ENCODE measurements at regions not wholly inside any gene's neighbourhood (a gene's known extent, or its start where the extent isn't known, plus 50 kb on each side); places are given as distances from the start of the nearest gene placed in this dataset.

DNA sequence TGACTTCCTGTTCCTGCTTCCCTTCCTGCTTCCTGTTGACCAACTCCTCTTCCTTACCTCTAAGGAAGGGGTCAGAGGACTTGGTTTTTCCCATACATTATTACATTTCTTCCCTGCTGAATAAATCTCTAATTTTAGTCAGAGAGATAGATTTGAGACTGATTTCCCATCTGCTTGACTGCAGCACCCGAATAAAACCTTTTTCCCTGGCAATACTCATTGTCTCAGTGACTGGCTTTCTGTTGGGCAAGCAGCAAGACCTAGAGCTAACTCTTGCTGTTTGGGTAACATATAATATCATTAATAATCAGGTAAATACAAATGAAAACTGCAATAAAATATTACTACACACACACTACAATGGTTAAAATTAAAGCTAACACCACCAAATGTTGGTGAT lies 132.2 kb downstream of the FSCB start:
- no peak overlapping the region for H3K4me3 Mint-ChIP-seq
- no peak overlapping the region for H3K27ac Mint-ChIP-seq

DNA sequence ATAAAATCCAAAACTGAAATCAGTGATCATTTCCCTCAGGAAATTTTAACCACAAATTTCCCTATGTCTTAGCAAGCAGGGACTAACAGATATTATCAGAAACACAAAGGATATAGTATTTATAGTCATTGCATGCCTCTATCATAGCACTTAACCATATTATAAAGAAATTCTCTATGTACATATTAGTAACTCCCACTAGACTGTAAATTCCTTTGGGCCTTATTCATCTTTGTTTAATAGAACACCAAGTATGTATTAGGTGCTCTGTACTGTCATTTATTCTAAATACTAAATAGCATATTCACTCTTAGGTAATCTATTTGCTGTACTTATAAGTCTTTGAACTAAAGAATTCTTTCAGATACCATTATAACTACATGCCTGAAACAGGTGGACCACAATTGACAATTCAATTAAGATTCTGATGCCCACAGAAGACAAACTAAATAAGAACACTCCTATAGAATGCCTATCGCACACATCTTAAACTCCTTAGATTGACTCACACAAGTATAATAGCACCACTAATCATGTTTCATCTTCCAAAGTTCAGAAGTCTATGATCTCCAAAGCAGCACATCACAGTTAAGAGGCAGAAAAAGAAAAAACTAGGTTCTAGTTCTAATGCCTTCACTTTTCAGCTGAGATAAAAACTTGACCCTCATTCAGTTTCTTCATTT lies 134.1 kb downstream of the FSCB start:
- no peaks in the 10 kb centered on the region for H3K4me1 Mint-ChIP-seq (ENCODE audit: low read depth)
- H3K27ac Mint-ChIP-seq = no peak overlapping the region
- H3K36me3 Mint-ChIP-seq (ENCODE audit: low read depth) = no peaks in the 10 kb centered on the region
- no peak overlapping the region for H3K4me3 Mint-ChIP-seq
- intact Hi-C loops (cut with micrococcal nuclease) = no loop called here
- no peaks in the 10 kb centered on the region for H3K27me3 Mint-ChIP-seq
- H3K9me3 Mint-ChIP-seq = peaks cover 40% of the 10 kb centered on the region

More for the DNA sequence above, 132.2 kb downstream of the FSCB start:
- no peaks in the 10 kb centered on the region for H3K27me3 Mint-ChIP-seq
- no peaks in the 10 kb centered on the region for H3K36me3 Mint-ChIP-seq (ENCODE audit: low read depth)
- H3K9me3 Mint-ChIP-seq = peaks cover 48% of the 10 kb centered on the region
- intact Hi-C loops (cut with micrococcal nuclease) = no loop called here
- no peaks in the 10 kb centered on the region for H3K4me1 Mint-ChIP-seq (ENCODE audit: low read depth)

DNA sequence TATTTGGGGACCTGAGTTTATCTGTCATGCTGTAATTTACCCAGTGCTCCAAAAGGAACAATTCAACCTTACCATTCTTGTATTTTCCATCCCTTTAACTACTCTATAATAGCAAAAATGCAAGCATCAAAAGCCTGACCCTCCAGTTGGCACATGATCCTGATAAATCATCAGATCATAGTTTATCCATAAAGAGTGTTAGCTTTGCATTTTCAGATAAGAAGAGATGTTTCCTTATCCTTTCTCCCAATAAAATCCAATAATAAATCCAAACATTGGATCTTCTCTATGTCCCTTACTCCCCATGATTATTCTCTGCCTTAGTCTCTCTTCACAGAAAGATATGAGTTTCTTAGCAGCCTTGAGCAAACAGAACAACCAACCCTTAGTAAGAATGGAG lies 134.9 kb downstream of the FSCB start:
- Mint-ChIP-seq H3K27ac (no peak overlapping the region), H3K4me3 (no peak overlapping the region), H3K36me3 (ENCODE audit: low read depth) (no peaks in the 10 kb centered on the region), H3K9me3 (peaks cover 32% of the 10 kb centered on the region), H3K4me1 (ENCODE audit: low read depth) (no peaks in the 10 kb centered on the region), H3K27me3 (no peaks in the 10 kb centered on the region)
- intact Hi-C loops (cut with micrococcal nuclease) = no loop called here

DNA sequence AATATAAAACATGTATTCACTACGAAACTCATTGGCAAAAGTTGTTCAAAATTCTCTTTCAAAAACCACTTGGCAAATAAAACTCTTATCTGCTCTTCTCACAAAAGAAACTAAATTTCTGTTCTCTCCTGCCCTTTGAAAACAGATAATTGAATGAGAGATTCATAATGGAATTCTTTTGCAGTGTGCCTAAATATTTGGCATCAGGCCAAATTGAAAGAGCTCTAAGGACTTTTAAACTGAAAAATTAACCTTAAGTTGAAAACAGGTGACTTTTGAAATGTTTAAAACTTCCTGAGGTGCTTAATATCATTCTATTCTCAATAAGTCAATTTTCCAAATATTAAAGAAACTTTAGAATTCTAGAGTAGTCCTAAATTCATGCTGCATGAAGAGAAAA lies 136.4 kb downstream of the FSCB start:
- H3K4me1 Mint-ChIP-seq (ENCODE audit: low read depth) = no peaks in the 10 kb centered on the region
- intact Hi-C loops (cut with micrococcal nuclease) = no loop called here
- no peak overlapping the region for H3K27ac Mint-ChIP-seq
- H3K9me3 Mint-ChIP-seq = peaks cover 19% of the 10 kb centered on the region
- H3K36me3 Mint-ChIP-seq (ENCODE audit: low read depth) = no peaks in the 10 kb centered on the region
- H3K27me3 Mint-ChIP-seq = no peaks in the 10 kb centered on the region
- no peak overlapping the region for H3K4me3 Mint-ChIP-seq

DNA sequence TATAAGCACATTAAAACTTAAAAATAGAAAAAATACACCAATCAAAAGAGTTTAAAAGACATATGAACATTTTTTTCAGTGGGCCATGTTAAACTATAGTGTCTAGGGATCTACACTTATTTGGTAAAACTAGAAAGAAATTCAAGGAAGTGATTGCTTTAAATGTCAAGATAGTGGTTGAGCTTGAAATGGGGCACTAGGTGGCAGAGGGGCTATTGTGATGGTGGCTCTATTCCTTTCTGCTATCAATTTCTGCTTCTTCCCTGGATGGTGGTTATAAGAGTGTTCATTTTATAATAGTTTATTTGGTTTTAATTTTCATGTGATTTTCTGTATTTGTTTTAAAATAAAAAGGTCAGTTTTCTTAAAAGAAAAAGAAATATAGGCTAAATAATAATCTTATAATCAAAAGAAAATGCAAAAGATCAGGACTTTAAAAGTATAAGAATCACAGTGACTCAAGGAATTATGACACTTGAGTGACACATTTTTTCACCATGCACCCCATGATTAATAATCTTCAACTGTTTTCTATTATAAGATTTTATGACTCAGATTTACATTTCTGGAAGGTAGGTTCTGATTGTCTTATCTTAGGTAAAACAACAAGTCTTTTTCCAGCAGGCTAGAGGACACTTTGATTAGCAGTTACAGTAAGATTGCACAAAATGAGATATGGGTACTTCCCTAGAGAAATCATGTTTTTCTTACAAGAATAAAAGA lies 137.5 kb downstream of the FSCB start:
- H3K9me3 Mint-ChIP-seq = peaks cover 16% of the 10 kb centered on the region
- H3K27me3 Mint-ChIP-seq = no peaks in the 10 kb centered on the region
- intact Hi-C loops (cut with micrococcal nuclease) = no loop called here
- no peak overlapping the region for H3K4me3 Mint-ChIP-seq
- no peaks in the 10 kb centered on the region for H3K36me3 Mint-ChIP-seq (ENCODE audit: low read depth)
- no peaks in the 10 kb centered on the region for H3K4me1 Mint-ChIP-seq (ENCODE audit: low read depth)
- no peak overlapping the region for H3K27ac Mint-ChIP-seq

DNA sequence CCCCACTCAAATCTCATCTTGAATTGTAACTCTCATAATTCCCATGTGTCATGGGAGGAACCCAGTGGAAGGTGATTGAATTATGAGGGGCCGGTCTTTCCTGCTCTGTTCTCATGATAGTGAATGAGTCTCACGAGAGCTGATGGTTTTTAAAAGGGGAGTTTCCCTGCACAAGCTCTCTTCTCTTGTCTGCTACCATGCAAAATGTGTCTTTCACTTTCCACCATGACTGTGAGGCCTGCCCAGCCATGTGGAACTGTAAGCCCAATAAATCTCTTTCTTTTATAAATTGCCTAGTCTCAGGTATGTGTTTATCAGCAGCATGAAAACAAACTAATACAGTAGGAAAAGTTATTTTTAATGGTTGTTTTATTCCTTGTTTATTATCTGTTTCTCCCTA lies 146.0 kb downstream of the FSCB start:
- no peaks in the 10 kb centered on the region for H3K4me1 Mint-ChIP-seq (ENCODE audit: low read depth)

DNA sequence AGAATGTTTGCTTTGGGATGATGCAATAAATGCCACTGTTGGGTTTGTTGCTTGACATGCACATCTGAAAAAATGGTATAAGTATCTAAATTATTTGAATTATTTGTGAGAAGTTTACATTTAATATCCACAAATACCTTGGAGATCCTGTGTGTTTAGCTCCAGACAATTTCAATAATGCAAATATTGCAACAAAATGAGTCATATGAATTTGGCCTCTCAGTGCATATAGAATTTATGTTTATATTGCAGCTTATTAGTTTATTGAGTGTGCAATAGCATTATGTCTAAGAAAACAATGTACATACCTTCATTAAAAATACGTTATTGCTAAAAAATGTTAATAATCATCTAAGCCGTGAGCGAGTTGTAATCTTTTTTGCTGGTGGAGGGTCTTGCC lies 153.3 kb downstream of the FSCB start:
- H3K9me3 Mint-ChIP-seq = peaks cover 29% of the 10 kb centered on the region
- no peak overlapping the region for H3K4me3 Mint-ChIP-seq
- H3K36me3 Mint-ChIP-seq (ENCODE audit: low read depth) = no peaks in the 10 kb centered on the region
- intact Hi-C loops (cut with micrococcal nuclease) = no loop called here
- H3K27ac Mint-ChIP-seq = no peak overlapping the region
- H3K27me3 Mint-ChIP-seq = no peaks in the 10 kb centered on the region
- no peaks in the 10 kb centered on the region for H3K4me1 Mint-ChIP-seq (ENCODE audit: low read depth)

More for the DNA sequence above, 146.0 kb downstream of the FSCB start:
- H3K36me3 Mint-ChIP-seq (ENCODE audit: low read depth) = no peaks in the 10 kb centered on the region
- peaks cover 33% of the 10 kb centered on the region for H3K9me3 Mint-ChIP-seq
- no peaks in the 10 kb centered on the region for H3K27me3 Mint-ChIP-seq
- no peak overlapping the region for H3K4me3 Mint-ChIP-seq
- intact Hi-C loops (cut with micrococcal nuclease) = no loop called here
- H3K27ac Mint-ChIP-seq = no peak overlapping the region

DNA sequence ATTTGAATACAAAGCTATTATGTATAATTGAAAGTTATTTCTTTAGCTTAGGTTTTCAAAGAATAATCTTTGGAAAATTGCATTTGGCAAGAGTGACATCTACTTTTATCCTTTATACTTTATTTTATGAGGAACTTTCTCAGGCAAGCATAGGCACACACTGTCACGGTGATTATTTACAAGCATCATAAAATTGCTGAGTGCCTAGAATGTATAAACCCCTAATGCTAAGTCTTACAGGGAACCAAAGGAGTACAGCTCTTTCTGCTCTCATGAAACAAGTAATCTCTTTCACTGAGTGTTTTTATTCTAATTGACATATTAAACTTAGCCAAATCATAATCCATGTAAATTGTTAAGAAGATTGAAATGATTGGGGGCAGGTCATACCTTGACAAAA lies 154.9 kb downstream of the FSCB start:
- Mint-ChIP-seq H3K4me1 (ENCODE audit: low read depth) (no peaks in the 10 kb centered on the region), H3K27me3 (no peaks in the 10 kb centered on the region), H3K4me3 (no peak overlapping the region), H3K36me3 (ENCODE audit: low read depth) (no peaks in the 10 kb centered on the region), H3K9me3 (peaks cover 39% of the 10 kb centered on the region), H3K27ac (no peak overlapping the region)
- intact Hi-C loops (cut with micrococcal nuclease) = no loop called here

DNA sequence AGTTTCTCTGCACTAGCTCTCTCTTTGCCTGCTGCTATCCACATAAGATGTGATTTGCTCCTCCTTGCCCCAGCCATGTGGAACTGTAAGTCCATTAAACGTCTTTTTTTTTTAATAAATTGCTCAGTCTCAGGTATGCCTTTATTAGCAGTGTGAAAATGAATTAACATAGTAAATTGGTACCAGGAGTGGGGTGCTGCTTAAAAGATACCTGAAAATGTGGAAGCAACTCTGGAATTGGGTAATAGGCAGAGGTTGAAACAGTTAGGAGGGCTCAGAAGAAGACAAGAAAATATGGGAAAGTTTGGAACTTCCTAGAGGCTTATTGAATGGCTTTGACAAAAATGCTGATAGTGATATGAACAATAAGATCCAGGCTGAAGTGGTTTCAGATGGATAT lies 159.8 kb downstream of the FSCB start:
- no peak overlapping the region for H3K27ac Mint-ChIP-seq
- H3K36me3 Mint-ChIP-seq (ENCODE audit: low read depth) = no peaks in the 10 kb centered on the region
- no peak overlapping the region for H3K4me3 Mint-ChIP-seq
- intact Hi-C loops (cut with micrococcal nuclease) = no loop called here
- H3K4me1 Mint-ChIP-seq (ENCODE audit: low read depth) = no peaks in the 10 kb centered on the region
- peaks cover 29% of the 10 kb centered on the region for H3K9me3 Mint-ChIP-seq
- no peaks in the 10 kb centered on the region for H3K27me3 Mint-ChIP-seq

DNA sequence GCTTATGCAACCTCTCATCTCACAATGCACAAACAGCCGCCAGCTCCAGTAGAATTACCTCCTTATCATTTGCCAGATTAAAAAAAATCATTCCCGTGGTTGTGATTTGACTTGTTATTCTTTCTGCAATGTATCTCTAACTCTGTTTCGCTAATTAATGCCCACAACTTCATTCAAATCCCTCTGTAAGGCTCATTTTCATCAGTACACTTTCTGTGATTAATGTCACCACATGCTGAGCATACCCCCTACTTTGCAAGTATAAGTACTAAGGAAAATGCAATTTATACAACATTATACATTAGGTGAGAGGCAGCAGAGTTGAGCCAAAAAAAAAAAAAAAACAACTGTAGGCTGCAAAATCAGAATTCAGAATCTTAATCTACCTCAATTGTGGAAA lies 166.0 kb downstream of the FSCB start:
- no peaks in the 10 kb centered on the region for H3K27me3 Mint-ChIP-seq
- H3K4me1 Mint-ChIP-seq (ENCODE audit: low read depth) = no peaks in the 10 kb centered on the region
- H3K36me3 Mint-ChIP-seq (ENCODE audit: low read depth) = no peaks in the 10 kb centered on the region
- intact Hi-C loops (cut with micrococcal nuclease) = no loop called here
- H3K4me3 Mint-ChIP-seq = no peak overlapping the region
- H3K27ac Mint-ChIP-seq = no peak overlapping the region
- peaks cover 10% of the 10 kb centered on the region for H3K9me3 Mint-ChIP-seq

DNA sequence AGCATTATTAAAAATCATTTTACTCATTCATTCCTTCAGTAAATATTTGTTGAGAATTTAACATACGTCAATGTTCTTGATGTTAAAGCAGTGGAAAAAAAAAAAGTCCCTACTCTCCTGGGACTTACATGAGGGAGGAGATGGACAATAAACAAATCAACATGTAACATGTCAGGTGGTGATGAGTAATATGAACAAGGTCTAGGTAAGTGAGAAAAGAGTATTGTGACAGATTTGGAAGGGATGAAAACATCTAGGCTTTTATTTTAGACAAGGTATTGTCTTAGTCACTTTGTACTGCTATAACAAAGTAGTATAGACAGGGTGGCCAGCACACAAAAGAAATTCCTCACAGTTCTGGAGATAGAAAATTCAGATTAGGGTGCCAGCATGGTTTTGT lies 167.2 kb downstream of the FSCB start:
- Mint-ChIP-seq H3K9me3 (peaks cover 10% of the 10 kb centered on the region), H3K4me1 (ENCODE audit: low read depth) (no peaks in the 10 kb centered on the region), H3K27me3 (no peaks in the 10 kb centered on the region), H3K27ac (no peak overlapping the region), H3K4me3 (no peak overlapping the region), H3K36me3 (ENCODE audit: low read depth) (no peaks in the 10 kb centered on the region)
- intact Hi-C loops (cut with micrococcal nuclease) = no loop called here

DNA sequence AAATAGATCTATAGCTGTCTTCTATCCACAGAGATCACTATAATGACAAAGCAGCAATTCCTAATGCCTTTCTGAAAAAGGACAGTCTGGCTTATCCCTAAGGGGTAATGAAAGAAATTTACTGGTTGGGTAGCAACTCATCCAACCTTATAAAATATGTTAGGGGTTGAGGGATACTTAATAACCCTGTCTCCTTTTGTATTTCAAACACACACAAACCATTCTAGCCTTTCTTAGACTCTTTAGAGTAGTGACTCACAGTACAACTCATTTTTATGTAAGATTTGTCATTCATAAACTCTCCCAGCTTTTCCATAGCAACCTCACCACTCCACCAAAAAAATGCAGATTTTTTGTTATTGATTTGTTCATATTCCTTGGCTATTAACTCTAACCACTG lies 167.9 kb downstream of the FSCB start:
- Mint-ChIP-seq H3K9me3 (peaks cover 12% of the 10 kb centered on the region), H3K27ac (no peak overlapping the region), H3K4me1 (ENCODE audit: low read depth) (no peaks in the 10 kb centered on the region), H3K36me3 (ENCODE audit: low read depth) (no peaks in the 10 kb centered on the region), H3K4me3 (no peak overlapping the region), H3K27me3 (no peaks in the 10 kb centered on the region)
- intact Hi-C loops (cut with micrococcal nuclease) = no loop called here

DNA sequence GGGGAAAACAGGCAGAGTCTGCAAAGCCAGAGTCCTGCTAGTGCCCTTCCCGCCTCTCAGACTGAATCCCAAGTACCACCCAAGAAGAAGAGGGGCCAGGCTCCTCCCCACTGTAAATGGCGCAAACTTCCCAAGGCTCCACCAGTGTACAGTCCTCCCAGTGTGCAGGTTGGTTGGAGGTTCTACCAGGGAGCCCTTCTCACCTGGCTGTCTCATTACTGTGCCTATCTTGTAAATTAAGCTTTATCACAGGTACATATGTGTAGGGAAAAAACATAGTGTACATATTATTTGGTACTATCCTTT lies 189.7 kb downstream of the FSCB start:
- H3K4me3 Mint-ChIP-seq = no peak overlapping the region
- H3K36me3 Mint-ChIP-seq (ENCODE audit: low read depth) = no peaks in the 10 kb centered on the region
- intact Hi-C loops (cut with micrococcal nuclease) = no loop called here
- H3K27ac Mint-ChIP-seq = no peak overlapping the region
- no peaks in the 10 kb centered on the region for H3K4me1 Mint-ChIP-seq (ENCODE audit: low read depth)
- H3K27me3 Mint-ChIP-seq = no peaks in the 10 kb centered on the region
- H3K9me3 Mint-ChIP-seq = peaks cover 47% of the 10 kb centered on the region

DNA sequence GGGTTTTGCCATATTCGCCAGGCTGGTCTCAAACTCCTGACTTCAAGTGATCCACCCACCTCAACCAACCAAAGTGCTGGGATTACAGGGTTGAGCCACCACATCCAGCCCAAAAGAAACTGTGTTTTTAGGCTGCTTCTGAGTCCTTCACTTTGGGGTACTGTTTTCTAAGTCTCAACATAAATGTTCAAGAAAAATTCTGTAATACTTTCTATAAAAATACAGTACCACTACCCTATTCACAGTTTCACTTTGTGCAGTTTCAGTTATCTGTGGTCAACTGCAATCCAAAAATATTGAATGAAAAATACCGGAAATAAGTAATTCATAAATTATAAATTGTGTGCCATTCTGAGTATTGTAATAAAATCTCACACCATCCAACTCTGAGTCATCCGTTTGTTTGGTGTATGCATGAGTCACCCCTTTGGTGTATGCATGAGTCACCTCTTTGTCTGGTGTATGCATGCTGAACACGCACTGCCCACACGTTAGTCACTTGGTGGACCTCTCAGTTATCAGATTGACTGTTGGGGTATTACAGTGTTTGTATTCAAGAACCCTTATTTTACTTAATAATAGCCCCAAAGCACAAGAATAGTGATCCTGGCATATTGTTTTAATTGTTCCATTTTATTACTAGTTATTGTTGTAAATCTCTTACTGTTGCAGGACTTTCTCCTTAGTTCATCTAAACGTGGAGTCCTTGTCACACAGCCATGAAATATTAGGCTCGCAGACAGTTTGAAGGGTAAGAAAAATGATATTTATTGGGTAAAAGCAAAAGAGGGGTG lies 190.2 kb downstream of the FSCB start:
- H3K27ac Mint-ChIP-seq = no peak overlapping the region
- intact Hi-C loops (cut with micrococcal nuclease) = no loop called here
- H3K4me1 Mint-ChIP-seq (ENCODE audit: low read depth) = no peaks in the 10 kb centered on the region
- H3K36me3 Mint-ChIP-seq (ENCODE audit: low read depth) = no peaks in the 10 kb centered on the region
- no peaks in the 10 kb centered on the region for H3K27me3 Mint-ChIP-seq
- H3K4me3 Mint-ChIP-seq = no peak overlapping the region
- peaks cover 47% of the 10 kb centered on the region for H3K9me3 Mint-ChIP-seq

Data from dendritic cell treated with granulocyte-macrophage colony-stimulating factor and Interleukin-4, amounts not matched to agents 40 ng/mL and 50 ng/mL, for 4 days (primary cell).